ENCODE measurements at regions not wholly inside any gene's neighbourhood (a gene's known extent, or its start where the extent isn't known, plus 50 kb on each side); places are given as distances from the start of the nearest gene placed in this dataset.

GRCh38 chr1:232518349-232518748, 111.6 kb downstream of the SIPA1L2 start:
- no peak for DNase-seq

GRCh38 chr1:232517204-232517603, 112.7 kb downstream of the SIPA1L2 start:
- no peak for DNase-seq

GRCh38 chr1:232515706-232516105, 114.2 kb downstream of the SIPA1L2 start:
- no peak for DNase-seq

- DNase-seq: no peak
These were observed 117.2 kb downstream of the SIPA1L2 start for GRCh38 chr1:232512712-232513111.

DNA sequence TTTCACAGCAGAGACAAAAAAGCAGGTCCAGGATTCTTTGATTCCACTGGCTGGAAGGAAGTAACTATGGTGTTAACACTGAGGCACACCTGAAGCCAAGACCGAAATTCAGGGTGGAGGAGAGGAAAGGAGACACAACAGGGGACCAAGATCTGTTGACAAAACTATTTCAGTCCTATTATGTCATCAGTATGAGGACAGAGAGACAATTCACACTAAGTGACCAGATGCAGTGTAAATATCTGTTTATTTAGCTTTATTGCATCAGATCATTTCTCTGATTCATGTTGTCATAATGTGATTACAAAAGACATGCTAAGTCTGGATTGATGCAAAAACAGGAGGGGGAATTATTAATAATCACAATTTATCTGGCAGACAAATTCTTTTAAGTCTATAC, 118.8 kb downstream of the SIPA1L2 start:
- no peak for DNase-seq

GRCh38 chr1:232510367-232511110, 119.4 kb downstream of the SIPA1L2 start:
- DNase-seq: no peak

DNA sequence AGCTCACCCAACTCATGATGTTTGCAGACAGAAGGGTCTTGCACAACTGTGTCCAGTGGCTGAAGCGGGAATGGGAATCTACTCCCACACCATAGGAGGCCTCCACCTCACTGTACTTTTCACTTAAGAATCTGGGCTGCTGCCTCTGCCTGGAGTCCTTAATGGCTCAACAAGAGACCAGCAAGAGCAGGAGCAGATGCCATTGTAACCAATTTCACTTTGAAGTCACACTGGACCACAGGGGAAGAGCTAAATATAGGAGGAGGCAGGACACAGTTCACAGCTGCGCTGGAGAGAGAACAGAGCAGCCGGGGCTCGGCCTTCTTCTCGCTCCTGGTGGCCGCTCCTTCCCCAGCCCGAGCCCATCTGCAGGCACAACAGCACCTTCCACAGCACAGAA, 120.4 kb downstream of the SIPA1L2 start:
- no peak for DNase-seq

DNA sequence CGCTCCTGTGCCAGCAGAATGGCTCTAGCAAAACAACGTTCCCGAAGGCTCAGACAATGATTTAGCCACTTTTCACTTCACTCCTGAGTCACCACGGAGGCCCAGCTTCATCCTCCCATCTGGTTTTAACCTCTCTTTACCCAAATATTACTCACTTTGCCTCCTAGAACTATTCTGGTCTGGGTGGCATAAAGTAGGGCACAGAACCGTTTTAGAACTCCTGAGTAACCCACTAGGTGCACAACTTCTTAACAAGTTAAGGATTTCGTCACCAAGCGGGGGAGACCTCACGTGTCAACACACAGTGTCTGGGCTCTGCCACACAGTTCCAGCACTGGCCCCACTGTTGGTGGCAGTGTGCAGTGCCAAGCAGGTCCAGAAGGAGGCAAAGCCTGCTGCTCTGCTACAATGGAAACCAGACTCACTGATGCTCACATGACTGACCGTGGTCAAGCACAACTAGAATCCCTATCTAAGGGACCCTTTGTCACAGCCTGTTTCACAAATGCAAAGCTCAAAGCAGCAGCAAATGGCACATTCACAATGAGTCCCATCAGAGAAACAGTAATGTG, 121.7 kb downstream of the SIPA1L2 start:
- DNase-seq: no peak

- no peak for DNase-seq
These were observed 122.4 kb downstream of the SIPA1L2 start for GRCh38 chr1:232507571-232507970.

- no peak for DNase-seq
These were observed 124.0 kb downstream of the SIPA1L2 start for GRCh38 chr1:232505884-232506283.

- DNase-seq: no peak
These were observed 125.3 kb downstream of the SIPA1L2 start for GRCh38 chr1:232504651-232505050.

- DNase-seq: no peak
These were observed 126.4 kb downstream of the SIPA1L2 start for GRCh38 chr1:232503497-232503896.

DNA sequence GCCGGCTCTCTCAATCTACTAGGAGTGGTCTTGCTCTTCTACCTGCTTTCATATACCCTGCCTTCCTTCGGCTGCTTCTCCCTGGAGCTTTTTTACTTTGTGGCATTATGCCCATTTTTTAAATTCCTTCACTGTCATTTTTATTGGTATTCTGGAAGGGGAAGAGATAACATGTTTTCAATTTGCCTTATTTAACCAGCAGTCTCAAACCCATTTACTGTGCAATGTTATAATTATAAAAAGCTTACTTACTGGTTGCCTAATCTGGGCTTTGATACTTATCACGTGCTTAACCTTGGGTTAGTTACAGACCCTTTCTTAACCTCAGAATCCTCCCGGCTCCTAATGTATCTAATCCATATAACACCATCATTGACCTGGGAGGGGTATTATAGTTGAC, 128.1 kb downstream of the SIPA1L2 start:
- no peak for DNase-seq

- DNase-seq: no peak
These were observed 130.7 kb downstream of the SIPA1L2 start for GRCh38 chr1:232499188-232499587.

DNA sequence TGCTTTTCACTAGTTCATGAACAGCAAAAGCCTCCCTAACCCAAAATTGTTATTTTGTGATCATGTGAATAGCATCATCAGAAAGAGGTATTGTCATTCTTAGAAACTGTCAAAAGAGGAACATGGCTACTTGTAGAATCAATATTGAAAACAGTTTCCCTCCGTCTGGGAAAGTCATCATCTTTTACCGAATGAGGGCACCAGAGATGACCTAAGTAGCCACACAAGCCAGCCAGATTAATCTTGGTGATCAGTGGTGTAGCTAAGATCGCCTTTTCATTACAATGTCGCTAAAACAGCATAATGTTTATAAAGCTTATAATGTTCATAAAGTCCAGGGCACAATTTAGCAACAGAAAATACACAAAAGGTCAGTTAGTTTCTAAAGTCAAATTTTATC, 136.1 kb downstream of the SIPA1L2 start:
- DNase-seq: no peak

GRCh38 chr1:232489256-232489655, 140.7 kb downstream of the SIPA1L2 start:
- no peak for DNase-seq

DNA sequence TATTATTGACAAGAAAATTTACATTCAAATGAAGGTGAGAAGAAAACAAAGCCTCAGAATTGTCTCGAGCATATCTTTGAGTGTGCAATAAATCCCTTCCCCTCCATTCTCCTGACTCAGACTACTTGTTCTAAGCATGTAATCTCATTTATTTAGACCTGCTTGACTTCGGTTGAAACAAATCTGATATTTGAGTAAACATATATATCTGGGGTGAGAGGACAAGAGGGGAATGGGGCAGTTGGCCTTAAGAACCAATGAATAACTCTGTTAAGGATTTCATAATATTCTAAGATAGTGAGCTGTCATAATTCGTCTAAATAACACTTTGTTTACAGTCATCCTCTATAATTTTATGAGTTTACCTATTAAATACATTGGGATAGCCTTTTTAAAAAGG, 142.7 kb downstream of the SIPA1L2 start:
- DNase-seq: no peak

DNA sequence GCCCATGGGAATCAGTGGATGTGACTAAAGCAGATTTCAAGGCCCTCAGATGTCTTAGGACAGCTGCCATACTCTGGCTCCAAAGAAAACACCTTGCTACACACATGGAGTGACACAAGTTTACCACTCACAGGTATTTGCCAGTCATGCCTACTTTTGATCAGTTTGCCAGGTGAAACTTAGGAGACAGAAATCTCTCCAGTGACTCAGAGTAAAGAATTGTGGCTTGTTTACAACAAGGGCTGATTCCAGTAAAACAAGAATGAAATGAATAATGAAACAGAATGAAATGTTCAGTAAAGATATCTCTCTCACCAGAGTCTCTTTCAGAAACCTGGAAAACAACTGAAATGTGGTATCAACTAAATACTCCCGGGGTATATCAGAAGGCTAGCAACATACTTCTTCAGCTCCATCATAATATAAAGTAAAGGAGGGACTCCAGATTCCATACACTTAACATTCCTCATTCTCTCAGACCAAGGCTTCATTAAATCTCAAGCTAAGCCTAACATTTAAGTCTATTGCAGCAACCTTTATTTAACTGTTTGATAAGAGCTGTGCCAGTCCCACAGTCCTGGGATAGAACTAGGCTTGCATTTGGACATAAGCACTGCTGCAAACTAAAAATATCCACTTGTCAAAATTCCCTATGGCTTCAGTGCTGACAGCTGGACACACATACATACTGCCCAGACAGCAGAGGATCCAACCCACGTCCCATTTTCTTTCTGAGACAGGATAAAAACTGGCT, 143.3 kb downstream of the SIPA1L2 start:
- DNase-seq: no peak

- DNase-seq: no peak
These were observed 143.9 kb downstream of the SIPA1L2 start for GRCh38 chr1:232486006-232486405.

GRCh38 chr1:232484856-232485255, 145.1 kb downstream of the SIPA1L2 start:
- no peak for DNase-seq

DNA sequence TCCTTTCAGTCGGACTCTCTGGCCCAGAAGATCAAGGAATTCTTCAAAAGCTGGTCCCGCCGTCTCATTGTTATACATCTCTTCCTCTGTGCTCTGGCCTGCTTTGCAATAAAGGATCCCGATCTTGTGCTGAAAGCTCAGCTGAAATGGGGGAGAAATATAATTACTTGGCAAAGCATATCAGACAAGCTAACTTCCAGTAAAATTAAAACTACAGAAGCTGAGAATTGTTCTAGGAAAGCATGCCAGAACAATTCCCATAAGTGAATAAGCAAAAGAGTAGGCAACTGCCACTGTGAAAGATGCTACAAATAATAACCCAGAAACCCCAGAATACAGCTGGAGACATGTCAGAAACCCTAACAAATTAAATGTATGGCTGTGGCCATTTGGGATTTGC, 146.1 kb downstream of the SIPA1L2 start:
- DNase-seq: no peak

DNA sequence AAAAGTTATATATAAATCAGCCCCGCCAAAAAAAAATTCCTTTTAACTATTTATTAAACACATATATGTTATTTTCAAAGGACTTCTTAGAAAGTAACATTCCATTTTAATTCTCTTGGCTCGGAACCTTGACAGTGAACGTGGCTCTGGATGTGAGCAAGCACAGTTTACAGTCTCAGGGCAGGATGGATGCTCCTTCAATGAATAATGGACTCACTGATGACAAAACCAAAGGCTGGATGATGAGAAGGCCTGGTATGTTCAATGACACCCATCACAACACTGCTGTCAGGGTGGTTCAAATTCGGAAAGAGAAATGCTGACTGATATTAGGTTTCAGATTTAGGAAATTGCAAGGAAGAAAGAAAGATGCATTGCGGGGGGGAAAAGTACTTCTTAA, 148.8 kb downstream of the SIPA1L2 start:
- DNase-seq: no peak

- no peak for DNase-seq
These were observed 152.2 kb downstream of the SIPA1L2 start for GRCh38 chr1:232477728-232478127.

- DNase-seq: no peak
These were observed 153.4 kb downstream of the SIPA1L2 start for GRCh38 chr1:232476538-232476950.
